GM19455 (cell line): ENCODE measurements at regions not wholly inside any gene's neighbourhood (a gene's known extent, or its start where the extent isn't known, plus 50 kb on each side); places are given as distances from the start of the nearest gene placed in this dataset.

Experiments
- ATAC-seq: cut with Tn5 transposase; IDR thresholded peaks from one replicate; pipeline ENCODE4 v1.9.1; 2021; ENCODE audit not compliant: unreplicated experiment

DNA sequence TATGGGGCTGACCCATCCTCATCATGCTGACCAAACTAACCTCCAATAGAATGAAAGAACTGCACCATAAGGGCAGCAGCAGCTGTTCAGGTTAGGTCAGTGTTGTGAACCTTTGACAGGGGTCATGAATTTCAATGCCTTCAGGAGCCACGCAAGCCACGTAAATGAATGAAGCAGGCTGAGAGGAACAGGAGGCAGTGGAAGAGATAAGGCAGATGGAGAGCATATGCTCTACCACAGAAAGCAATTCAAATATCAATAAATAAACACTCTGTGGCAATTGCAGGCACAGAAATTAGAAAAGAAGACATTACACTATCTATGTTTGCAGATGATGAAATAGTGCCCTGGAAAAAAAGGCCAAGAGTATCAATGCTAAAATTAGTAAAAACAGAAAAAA, 56.3 kb downstream of the SCG2 start:
- ATAC-seq = no peak
